ENCODE measurements at regions not wholly inside any gene's neighbourhood (a gene's known extent, or its start where the extent isn't known, plus 50 kb on each side); places are given as distances from the start of the nearest gene placed in this dataset.

DNA sequence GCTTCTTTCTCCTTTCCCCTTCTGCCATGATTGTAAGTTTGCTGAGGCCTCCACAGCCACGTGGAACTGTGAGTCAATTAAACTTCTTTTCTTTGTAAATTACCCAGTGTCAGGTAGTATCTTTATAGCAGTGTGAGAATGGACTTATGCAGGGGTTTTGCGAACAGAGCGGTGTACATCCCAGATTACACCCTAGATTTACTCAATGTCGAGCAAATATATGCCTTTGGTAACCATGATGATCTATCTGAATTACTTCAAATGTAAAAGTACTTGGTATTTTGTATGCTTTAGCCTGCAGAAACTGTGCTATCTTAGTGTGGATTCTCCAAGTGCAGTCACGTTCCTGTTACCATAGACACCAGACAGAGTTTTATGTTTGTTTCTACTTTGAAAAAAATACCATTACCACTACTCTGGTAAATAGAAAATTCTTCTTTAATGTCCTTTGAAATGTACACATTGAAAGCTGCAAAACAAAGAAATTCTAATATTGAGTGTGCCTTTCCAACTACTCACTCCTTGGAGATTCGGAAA lies 510.4 kb upstream of the ARGLU1 start:
- TF ChIP-seq, protein P1, sequence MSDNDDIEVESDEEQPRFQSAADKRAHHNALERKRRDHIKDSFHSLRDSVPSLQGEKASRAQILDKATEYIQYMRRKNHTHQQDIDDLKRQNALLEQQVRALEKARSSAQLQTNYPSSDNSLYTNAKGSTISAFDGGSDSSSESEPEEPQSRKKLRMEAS (IDR thresholded peaks at IDR 0.05; ENCODE audit: low read depth, low read length): no peak
- TF ChIP-seq, protein P2, sequence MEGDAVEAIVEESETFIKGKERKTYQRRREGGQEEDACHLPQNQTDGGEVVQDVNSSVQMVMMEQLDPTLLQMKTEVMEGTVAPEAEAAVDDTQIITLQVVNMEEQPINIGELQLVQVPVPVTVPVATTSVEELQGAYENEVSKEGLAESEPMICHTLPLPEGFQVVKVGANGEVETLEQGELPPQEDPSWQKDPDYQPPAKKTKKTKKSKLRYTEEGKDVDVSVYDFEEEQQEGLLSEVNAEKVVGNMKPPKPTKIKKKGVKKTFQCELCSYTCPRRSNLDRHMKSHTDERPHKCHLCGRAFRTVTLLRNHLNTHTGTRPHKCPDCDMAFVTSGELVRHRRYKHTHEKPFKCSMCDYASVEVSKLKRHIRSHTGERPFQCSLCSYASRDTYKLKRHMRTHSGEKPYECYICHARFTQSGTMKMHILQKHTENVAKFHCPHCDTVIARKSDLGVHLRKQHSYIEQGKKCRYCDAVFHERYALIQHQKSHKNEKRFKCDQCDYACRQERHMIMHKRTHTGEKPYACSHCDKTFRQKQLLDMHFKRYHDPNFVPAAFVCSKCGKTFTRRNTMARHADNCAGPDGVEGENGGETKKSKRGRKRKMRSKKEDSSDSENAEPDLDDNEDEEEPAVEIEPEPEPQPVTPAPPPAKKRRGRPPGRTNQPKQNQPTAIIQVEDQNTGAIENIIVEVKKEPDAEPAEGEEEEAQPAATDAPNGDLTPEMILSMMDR (IDR thresholded peaks at IDR 0.05; ENCODE audit: low read depth, low read length): no peak
- no peak for TF ChIP-seq POLR2A (IDR thresholded peaks at IDR 0.05; ENCODE audit: extremely low read depth, insufficient read length)
- no peak for TF ChIP-seq MYC (IDR thresholded peaks at IDR 0.05; ENCODE audit: low read depth, low read length)

All from NB4 (cell line).